ENCODE measurements at regions not wholly inside any gene's neighbourhood (a gene's known extent, or its start where the extent isn't known, plus 50 kb on each side); places are given as distances from the start of the nearest gene placed in this dataset.

GRCh38 chr7:69035826-69036225 is 562.4 kb upstream of the AUTS2 start:
- TF ChIP-seq CTCF (IDR thresholded peaks at IDR 0.05) (no peak), POLR2A (IDR thresholded peaks at IDR 0.05) (no peak), POLR2AphosphoS5 (IDR thresholded peaks at IDR 0.05) (no peak)

DNA sequence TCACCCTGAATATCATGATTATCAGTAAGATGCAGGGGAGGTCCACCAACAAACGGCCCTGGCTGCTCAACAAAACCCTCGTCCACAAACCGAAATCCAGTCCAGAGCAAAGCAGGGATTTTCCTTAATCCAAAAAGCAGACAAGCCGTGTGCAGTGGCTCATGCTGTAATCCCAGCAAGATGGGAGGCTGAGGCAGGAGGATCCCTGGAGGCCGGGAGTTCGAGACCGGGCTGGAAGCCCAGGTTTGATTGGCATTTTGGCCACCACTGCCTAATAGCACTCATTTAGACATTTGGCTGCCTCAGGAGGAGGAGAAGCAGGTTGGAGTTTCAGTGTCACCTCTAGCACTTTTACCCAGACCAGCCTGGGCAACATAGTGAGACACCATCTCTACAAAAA is 562.0 kb upstream of the AUTS2 start:
- Histone ChIP-seq H3K27me3 (no peaks in the 10 kb centered on the region), H3K27ac (no peak overlapping the region), H3K9me3 (peaks cover 0 to under 1% (median 0%) of the 10 kb centered on the region in 3 donors), H3K4me1 (no peaks in the 10 kb centered on the region), H3K36me3 (no peaks in the 10 kb centered on the region), H3K4me3 (no peak overlapping the region)
- WGBS, 2 donors (ENCODE audit: low coverage in 1 of 2) = 77% methylated on average over 3 of the region's 7 CpGs; no CpG with 5 or more reads in 1 of the 2 donors
- no peak for TF ChIP-seq POLR2A (IDR thresholded peaks at IDR 0.05)
- no peak for ATAC-seq

More at GRCh38 chr7:69035826-69036225, 562.4 kb upstream of the AUTS2 start:
- no peak for ATAC-seq
- H3K4me1 ChIP-seq = no peaks in the 10 kb centered on the region
- no peak overlapping the region for H3K4me3 ChIP-seq
- no peaks in the 10 kb centered on the region for H3K9me3 ChIP-seq
- no peaks in the 10 kb centered on the region for H3K36me3 ChIP-seq
- H3K27ac ChIP-seq = no peak overlapping the region
- no peaks in the 10 kb centered on the region for H3K27me3 ChIP-seq
- 75 to 92% methylated on average over 7 of the region's 7 CpGs for WGBS, 2 donors (ENCODE audit: low coverage in 1 of 2)

DNA sequence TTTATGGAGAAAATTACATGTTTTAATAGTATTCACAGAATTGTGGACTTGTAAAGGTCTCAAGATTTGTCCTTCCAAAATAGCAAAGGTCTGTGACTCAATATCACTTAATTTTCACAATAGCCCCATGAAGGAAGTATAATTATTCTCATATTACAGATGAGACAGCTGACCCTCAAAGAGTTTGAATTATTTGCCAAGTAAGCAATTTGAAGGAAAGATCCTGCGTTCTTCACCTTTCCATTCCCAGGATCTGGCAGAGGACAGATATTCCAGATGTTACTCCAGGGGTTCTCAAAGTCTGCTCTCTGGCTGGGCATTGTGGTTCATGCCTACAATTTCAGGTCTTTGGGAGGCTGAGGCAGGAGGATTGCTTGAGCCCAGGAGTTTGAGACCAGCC is 559.4 kb upstream of the AUTS2 start:
- no peak for TF ChIP-seq EP300 (IDR thresholded peaks at IDR 0.05)
- TF ChIP-seq POLR2A (IDR thresholded peaks at IDR 0.05) = no peak
- no peak for TF ChIP-seq POLR2AphosphoS5 (IDR thresholded peaks at IDR 0.05)
- TF ChIP-seq CTCF (IDR thresholded peaks at IDR 0.05) = no peak
- peaks cover 0 to 24% (median 0%) of the 10 kb centered on the region in 3 donors for H3K9me3 ChIP-seq
- H3K4me1 ChIP-seq = no peaks in the 10 kb centered on the region
- H3K27me3 ChIP-seq = no peaks in the 10 kb centered on the region
- no peak overlapping the region for H3K27ac ChIP-seq
- ATAC-seq = no peak
- H3K4me3 ChIP-seq = no peak overlapping the region
- WGBS, 2 donors (ENCODE audit: low coverage in 1 of 2) = 100% methylated on average over 1 of the region's 1 CpG
- no peaks in the 10 kb centered on the region for H3K36me3 ChIP-seq

DNA sequence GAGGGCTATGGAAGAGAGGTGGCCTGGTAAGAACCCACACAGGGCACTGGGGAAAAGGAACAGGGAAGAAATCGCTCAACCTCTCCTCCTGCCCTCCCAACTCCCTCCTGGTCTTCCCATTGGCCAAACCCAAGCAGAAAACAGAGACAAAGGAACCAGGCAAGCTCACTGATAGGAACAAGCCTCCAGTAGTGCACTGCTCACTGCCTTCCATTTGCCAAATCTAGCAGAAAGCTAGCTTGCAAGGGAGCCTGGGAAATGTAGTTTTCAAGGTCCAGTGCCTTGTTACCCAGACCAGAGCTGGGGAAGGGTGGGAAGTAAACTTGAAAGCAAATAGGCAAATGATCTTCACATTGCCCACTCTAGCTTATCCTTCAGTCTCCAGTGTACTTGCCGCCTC is 556.1 kb upstream of the AUTS2 start:
- Histone ChIP-seq H3K9me3 (peaks cover 0 to 45% (median 0%) of the 10 kb centered on the region in 3 donors), H3K4me1 (no peaks in the 10 kb centered on the region), H3K27me3 (no peaks in the 10 kb centered on the region), H3K36me3 (no peaks in the 10 kb centered on the region), H3K27ac (no peak overlapping the region), H3K4me3 (no peak overlapping the region)
- no peak for ATAC-seq
- TF ChIP-seq EP300 (IDR thresholded peaks at IDR 0.05) = no peak
- TF ChIP-seq CTCF (IDR thresholded peaks at IDR 0.05) = no peak
- no peak for TF ChIP-seq POLR2AphosphoS5 (IDR thresholded peaks at IDR 0.05)
- 83 to 93% methylated on average over 1 to 2 of the region's 2 CpGs for WGBS, 2 donors (ENCODE audit: low coverage in 1 of 2)

GRCh38 chr7:69047151-69047754 is 551.0 kb upstream of the AUTS2 start:
- WGBS, 2 donors (ENCODE audit: low coverage in 1 of 2) = 48 to 50% methylated on average over 2 to 6 of the region's 6 CpGs
- no peaks in the 10 kb centered on the region for H3K4me1 ChIP-seq
- H3K27me3 ChIP-seq = no peaks in the 10 kb centered on the region
- no peak for TF ChIP-seq POLR2A (IDR thresholded peaks at IDR 0.05)
- TF ChIP-seq EP300 (IDR thresholded peaks at IDR 0.05) = no peak
- no peak for TF ChIP-seq CTCF (IDR thresholded peaks at IDR 0.05)
- TF ChIP-seq POLR2AphosphoS5 (IDR thresholded peaks at IDR 0.05) = no peak
- H3K27ac ChIP-seq = no peak overlapping the region
- peaks cover 0 to 36% (median 0%) of the 10 kb centered on the region in 3 donors for H3K9me3 ChIP-seq
- no peak overlapping the region for H3K4me3 ChIP-seq
- H3K36me3 ChIP-seq = no peaks in the 10 kb centered on the region
- no peak for ATAC-seq

Data from gastroesophageal sphincter (tissue), 4 donors.